Sigmoid colon (tissue), 4 donors: ENCODE measurements at regions not wholly inside any gene's neighbourhood (a gene's known extent, or its start where the extent isn't known, plus 50 kb on each side); places are given as distances from the start of the nearest gene placed in this dataset.

Experiments
- CTCF ChIP-seq, 4 experiments: fragments of 450-650 bp in 3 of 4; fragments of 200-600 bp in 1 of 4; IDR thresholded peaks; one replicate each; pipeline ENCODE4 v1.5.1; 2016 to 2019; ENCODE audit warnings: antibody characterized with exemption in 4 of 4, mild to moderate bottlenecking in 3 of 4, moderate library complexity in 2 of 4
- POLR2A ChIP-seq, 2 donors: fragments of 450-650 bp; IDR thresholded peaks; one replicate each; pipeline ENCODE4 v1.6.1; 2016; ENCODE audit warnings: antibody characterized with exemption in 2 of 2, mild to moderate bottlenecking in 2 of 2, moderate library complexity in 2 of 2
- POLR2AphosphoS5 ChIP-seq, 4 donors: sonication (generic); formaldehyde crosslinking; IDR thresholded peaks; one replicate each; pipeline ENCODE4 v1.6.1; 2017; ENCODE audit warnings: antibody characterized with exemption in 4 of 4

DNA sequence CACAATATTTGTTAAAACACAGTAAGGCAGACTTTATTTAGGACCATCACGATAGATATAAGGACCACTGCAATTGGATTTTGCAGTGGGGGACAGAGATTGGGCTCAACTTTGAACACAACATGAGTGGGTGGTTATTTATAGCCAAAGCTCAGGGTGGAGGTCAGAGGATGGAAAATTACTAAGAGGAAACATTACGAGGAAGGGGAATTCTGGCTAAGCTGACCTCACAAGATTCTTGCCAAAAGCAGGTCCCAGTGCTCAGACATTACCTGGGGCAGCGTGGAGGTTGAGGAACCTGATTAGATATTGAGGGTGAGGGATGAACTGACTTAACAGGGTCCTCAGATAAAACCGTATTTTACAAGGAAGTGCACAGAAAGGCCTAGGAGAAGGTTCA lies 88.9 kb upstream of the NBEA start:
- TF ChIP-seq POLR2A (IDR thresholded peaks at IDR 0.05) (no peak), CTCF (IDR thresholded peaks at IDR 0.05) (no peak), POLR2AphosphoS5 (IDR thresholded peaks at IDR 0.05) (no peak)
